GM19351 (cell line): ENCODE measurements at regions not wholly inside any gene's neighbourhood (a gene's known extent, or its start where the extent isn't known, plus 50 kb on each side); places are given as distances from the start of the nearest gene placed in this dataset.

Experiments
- ATAC-seq: cut with Tn5 transposase; IDR thresholded peaks from one replicate; pipeline ENCODE4 v1.9.1; 2021; ENCODE audit warnings: mild to moderate bottlenecking, moderate library complexity; ENCODE audit not compliant: unreplicated experiment

DNA sequence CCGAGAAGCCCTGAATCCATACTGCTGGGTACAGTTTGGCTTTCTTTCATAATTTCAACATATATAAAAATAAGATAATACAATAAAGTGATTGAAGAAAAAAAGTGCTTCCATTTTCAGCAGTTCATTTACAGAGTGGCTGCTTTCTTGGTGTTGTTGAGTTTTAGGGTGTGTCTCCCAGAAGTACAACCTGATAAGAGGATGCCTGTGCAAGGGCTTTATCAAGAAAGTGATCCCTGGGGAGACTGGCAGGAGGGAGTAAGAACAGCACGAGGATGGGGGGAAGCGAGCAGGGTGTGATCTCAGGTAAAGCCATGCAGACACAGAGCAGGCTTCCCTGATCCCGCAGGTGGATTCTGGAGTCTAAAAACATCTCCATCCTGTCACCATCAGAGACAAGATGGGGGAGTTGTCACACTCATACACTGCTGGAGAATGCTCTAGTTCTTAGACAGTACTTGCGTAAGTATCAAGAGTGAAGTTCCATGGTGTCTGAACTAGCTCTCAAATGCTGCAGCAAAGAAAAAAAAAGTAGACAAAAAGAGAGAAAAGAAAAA, 395.9 kb downstream of the CDH26 start:
- ATAC-seq: no peak

DNA sequence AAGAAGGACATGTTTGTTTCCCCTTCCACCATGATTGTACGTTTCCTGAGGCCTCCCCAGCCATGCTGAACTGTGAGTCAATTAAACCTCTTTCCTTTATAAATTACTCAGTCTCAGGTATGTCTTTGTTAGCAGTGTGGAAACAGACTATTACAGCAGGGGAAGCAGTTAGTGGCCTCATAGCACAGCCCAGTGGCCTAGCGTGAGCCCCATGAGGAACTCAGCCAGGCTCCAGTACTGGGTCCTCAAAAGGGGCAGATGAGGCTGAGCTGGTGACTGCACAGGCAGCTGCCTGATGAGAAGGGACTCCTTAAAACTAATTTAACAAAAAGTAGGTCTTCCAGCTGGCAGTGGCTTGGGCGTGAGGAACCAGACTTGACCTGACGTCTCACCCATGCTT, 399.9 kb downstream of the CDH26 start:
- ATAC-seq: no peak

DNA sequence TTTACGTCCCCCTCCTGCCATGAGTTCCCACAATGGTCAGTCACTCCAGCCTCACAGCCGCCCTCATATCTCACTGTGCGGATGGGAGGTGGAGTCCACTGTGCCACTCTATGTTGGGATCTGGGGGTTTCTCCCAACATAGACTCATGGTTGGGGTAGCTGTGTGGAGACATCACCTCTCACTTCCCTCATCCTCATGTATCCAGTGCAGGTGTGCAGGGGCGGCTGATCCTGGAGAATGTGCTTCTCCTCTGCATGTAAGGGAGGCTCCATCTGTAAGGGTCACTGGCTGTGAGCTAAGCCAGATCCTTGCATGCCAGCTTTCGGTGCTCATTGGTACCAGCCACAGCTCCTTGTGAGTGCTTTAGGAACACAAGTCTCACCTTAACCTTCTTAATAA, 400.8 kb downstream of the CDH26 start:
- no peak for ATAC-seq

DNA sequence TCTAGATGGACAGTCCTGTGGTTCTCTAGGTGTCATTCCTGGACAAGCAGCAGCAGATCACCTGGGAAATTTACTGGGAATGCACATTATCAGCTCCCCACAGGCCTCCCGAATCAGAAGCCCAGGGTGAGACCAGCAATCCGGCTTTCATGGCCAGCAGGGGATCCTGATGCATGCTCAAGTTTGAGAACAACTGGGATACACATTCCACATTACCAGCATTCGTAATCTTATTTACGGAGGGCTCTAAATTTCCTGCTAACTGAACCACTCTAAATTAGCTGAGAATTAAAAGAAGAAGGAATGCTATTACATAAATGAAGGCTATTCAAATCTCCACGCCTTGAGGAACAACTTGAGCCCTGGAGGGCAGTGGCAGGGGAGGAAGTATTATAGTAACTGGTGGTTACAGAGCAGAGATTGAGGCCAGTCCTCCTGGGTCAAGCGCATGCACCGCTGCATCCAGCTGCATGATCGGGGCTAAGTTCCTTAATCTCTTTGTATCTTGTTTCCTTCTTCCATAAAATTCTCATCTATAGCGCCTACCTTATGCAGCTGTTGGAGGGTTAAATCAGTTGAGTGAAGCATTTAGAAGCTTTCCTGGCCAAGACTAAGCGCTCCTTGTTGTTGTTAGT, 403.7 kb downstream of the CDH26 start:
- no peak for ATAC-seq

DNA sequence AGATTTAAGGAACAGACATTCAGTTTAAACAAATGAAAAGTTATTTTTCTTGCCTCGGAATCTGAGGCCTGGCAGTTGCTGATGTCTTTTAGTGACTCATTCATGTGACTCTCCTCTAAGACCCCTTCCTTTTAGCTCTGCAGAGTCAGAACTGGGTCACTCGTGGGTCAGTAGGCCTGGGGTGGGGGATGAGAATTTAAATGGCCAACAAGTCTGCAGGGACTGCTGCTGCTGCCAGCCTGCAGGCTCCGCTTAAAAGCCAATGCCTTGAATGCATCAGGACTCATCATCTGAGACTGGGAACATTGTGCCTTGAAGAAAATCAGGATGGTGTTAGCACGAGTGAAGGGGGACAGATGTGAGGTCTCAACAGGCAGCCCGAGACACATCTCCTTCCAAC, 404.3 kb downstream of the CDH26 start:
- no peak for ATAC-seq

DNA sequence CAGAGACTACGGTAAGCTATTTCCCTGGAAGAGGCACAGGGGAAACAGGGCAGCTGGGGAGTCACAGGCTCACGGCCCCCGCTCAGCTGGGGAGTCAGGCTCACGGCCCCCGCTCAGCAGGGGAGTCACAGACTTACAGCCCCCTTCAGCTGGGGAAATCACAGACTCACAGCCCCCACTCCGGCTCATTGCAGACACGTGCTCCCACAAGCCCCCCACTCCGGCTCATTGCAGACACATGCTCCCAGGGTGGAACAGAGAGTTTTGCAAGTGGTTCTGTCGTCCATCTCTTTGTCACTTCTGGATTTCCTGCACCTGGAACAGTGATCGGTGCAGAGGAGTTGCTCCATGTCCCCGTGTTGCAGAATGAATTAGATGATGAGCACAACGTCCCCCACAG, 405.5 kb downstream of the CDH26 start:
- ATAC-seq: no peak

DNA sequence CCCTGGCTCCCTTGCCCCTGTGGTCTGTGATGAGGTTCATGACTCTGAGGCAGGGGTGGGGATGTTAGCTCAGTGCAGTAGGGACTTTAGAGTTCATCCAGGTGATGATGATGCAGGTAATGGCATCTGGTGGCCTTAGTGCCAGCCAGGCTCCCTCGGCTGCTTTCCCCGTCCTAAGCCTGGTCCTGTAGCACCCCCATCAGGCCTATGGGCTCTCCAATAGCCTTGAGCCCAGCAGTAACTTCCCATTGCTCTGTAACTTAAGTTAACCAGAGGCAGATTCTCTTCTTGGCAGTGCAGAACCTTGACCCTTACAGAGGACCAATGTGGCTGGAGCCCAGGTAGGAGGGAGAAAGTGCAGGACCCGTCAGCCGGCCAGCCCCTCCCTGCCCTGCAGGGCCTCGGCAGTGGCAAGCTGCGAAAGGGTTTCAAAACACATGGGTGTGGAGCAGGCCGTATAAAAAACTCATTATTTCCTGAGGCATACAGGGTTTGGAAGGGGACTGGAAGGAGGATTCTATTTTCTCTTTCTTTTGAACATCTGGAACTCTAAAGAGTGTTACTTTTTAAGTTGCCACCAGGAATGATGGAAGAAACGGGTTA, 406.9 kb downstream of the CDH26 start:
- no peak for ATAC-seq

DNA sequence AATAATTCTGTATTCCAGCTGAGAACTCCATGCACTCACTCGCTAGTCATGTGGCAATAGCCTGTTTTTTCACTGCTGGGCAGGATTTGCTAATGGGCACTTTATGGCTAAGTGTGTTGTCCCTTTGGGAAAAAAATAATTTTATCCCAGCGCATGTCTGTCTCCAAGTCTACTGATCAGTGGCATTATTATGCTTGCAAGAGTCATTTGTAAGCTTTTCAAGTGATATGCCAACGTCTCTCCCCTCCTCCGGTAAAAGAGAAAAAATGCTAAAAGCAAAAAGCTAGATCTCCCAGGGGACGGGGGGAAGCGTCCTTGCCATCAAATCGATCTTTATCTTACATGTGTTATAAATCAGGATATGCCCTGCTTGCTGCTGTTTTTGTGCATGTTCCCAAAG, 407.7 kb downstream of the CDH26 start:
- ATAC-seq: no peak

DNA sequence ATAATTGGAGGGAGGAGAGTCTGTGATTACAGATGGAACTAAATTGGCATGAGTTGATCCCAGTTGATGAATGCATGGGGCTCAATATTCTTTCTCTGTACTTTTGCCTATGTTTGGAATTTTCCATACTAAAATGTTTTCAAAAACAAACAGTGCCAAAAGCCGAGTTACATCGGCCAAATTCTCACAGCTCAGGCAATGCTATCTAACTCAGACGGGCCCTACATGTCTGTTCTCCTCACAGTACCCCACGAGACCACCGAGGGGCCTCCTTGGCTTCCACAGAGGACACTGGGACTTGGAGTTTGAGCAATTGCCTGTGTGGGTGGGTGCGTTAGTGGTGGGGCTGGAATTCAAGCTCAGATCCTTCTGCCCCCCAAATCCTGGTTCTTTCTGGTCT, 413.2 kb downstream of the CDH26 start:
- ATAC-seq: no peak

DNA sequence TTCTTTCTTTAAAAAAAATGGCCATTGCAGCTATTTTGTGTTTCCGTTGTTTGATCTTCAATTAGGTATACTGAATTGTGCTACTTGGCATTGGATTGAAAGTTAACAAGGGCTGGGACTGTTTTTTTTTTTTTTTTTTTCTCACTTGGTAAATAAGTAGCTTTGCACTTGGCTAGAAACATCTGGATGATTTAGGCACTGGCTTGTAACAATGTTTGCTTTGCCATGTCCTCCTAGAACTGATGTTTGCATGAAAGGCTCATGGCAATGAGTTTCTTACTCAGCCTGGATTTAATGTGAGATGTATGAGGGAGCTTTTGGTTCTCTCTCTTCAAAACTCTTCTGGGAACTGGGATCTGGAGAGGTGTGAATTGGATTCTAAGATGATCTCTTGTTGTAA, 414.1 kb downstream of the CDH26 start:
- no peak for ATAC-seq

DNA sequence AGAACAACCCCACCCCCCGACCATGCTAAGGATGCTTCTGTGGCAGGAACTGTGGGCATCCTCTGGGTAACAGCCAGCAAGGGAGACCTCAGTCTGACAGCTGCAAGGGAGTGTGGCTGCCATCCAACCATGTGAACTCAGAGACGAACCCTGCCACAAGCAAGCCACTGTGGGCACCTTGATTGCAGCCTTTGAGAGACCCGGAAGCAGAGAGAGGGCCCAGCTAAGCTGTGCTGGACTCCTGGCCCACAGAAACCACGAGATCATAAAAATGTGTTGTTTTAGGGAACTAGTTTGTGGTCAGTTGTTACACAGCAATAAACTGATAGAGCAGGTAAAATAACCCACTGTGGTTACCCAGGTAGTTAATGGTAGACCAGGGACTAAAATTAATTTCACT, 414.6 kb downstream of the CDH26 start:
- no peak for ATAC-seq

DNA sequence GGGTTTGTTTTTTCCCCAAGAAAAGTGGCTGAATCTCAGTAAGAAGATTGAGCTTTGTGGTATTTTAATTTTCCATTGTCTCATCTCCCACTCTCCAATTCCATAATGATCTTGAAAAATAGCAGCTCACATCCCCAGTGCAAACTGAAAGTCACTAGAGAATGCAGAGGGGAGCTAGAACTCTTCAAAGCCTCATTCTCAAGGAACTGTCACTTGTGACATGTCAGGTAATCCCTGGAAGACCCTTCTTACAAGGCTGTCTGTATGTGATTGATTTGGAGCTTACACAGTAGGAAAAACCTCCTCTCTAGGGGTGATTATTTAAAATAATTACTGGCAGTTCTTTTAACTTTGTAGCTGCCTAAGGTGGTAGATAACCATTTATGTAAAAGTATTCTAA, 420.4 kb downstream of the CDH26 start:
- no peak for ATAC-seq

DNA sequence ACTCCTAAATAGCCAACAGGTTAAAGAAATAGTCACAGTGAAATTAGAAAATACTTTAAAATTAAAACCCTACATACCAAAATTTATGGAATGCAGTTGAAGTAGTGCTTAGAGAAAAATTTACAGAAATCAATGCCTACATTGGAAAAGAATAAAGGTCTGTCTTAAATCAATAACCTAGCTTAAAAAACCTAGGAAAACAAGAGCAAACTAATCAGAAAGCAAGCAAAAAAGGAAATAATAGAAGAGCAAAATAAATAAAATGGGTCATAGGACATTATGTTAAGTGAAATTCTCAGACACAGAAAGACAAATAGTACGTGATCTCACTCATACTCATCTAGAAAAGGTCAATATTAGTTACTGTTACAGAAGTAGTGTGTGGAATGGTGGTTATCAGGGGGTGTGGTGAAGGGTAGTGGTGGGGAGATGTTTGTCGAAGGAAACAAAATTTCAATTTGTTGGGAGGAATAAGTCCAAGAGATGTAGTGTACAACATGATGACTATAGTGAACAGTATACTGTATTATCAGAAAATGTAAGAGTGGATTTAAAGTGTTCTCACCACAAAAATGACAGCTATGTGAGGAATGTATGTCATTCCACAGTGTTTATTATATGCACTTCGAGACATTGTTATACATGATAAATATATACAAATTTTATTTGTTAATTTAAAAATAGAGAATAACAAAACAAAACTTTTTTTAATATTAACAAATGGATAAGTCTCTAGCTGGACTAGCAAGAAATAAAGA, 423.6 kb downstream of the CDH26 start:
- ATAC-seq: no peak

DNA sequence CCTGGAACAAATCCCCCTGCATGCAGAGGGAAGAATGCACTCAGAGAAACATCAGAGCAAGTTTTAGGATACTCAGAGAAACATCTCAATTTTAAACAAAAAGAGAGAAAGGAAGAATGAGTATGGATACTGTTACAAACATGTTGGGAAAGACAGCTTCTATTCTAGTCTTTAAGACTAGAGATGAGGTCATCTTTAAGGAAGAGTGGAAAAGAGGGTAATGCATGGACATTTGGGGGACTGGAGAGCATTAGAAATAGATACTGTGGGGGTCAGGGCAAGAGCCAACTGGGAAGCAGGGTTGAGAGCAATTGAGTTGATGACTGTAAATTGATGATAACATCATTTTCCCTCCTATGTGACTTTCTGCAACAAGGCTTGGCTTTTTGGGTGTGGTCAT, 431.2 kb downstream of the CDH26 start:
- no peak for ATAC-seq

DNA sequence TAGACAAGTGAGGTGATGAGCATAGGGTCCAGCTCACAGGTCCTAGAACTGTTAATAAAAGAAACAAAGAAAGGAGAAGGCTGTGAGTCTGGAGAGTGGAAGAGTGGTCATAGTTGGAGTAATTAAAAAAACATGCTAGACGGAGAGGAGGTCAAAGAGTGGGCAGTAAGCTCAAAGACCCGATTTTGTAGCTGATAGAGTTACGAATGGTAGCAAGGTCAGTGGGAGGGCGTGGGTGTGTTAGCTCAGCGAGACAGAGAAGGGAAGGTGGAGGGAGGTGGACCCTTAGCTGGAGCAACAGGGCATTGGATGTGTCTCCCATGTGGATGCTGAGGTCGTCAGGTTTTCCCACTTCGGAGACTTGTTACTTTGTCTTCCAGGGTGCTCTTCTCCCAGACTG, 431.7 kb downstream of the CDH26 start:
- no peak for ATAC-seq

DNA sequence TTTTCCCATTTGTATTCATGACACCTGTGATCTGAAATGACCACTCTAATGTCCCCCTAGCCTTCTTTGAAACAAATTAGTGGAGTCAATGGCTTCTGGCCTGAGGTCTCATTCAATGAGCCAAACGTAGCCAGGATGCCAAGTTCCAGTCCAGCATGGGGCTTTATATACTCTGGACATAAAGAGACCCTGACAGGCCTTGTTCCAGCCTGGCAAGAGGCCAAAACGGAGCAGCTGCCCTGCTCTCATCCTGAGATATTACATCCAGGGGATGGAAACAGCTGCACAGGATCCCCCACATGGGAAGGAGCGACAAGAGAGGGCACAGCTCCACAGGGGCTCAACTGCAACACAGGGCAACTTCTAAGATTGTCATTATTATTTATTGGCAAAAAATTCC, 437.8 kb downstream of the CDH26 start:
- no peak for ATAC-seq

DNA sequence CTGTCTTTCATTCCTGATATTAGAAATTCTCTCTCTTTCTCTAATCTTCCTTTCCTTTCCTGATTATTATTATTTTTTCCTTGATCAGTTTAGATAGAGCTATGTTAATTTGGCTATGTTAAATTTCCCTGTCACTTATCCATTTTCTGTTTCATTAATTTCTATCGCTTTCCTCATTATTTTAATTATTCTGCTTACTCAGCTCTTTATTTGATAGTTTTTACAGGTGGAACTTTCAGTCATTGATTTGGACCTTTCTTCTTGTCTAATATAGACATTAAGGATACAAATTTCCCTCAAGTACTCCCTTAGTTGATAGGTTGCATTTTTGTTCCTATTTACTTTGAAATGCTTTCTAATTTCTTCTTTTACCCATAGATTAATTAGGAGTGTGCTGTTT, 442.3 kb downstream of the CDH26 start:
- ATAC-seq: no peak

DNA sequence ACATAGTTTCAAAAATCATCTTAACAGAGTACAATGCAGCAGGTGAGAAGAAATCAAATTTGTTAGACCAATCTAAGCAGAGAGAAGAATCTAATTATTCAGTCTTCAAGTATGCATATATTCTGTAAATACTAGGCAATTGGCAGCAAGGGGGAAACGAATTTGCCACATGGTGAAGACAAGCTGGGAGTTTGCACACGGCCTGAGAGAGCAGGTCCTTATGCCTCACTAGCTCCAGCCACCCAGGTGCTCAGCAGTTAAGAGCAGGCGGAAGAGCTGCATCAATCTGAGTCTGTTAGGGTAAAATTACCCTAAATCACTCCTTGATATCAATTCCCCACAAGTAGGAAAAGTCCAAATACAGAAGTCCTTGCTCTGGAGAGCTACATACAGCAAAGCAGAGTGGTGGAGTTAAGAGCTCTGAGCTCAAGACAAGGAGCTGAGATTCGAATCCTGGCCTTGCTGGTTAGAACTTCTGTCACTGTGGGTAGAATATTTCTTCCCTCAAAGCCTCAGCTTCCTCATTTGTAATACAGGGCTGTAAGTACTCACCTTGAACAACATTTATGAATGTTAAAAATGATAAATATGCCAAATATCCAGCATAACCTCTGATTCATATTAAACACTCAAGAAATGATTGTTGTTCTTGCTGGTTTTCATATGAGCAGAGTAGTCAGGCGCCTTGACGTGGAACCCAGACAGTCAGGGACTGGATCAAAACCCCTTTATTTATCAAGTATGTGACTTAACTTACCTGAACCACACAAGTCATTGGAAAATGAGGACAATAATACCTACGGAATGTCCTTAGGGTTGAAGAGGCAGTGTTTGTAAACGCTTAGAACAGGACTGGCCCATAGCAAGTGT, 444.2 kb downstream of the CDH26 start:
- ATAC-seq: peak; percentile 52

DNA sequence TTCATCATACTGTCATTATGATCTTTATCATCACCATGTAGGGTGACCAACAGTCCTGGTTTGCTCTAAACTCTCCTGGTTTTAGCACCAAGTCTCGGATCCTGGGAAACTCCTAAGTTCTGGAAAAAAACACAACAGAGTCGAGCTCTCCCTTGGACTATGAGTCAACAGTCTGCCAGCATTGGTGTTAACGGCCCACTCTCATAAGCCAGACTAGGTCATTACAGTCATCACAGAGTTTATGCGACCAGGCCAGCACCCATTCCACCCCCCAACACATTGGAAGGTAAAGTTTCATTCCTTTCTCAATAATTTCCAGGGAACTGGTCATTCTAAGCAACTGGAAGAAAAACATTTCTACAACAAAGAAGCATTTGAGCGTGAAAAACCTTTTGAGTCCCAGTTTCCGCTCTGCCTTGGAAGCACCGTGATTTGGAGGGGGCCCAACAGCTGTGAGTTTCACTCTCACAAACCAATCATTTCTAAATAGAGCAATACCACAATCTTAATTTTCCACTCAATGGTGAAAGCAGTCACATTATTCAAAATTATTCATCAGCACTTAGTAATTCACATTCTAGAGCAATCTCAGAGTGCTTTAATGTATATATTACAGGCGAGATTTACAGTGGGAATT, 445.0 kb downstream of the CDH26 start:
- peak; percentile 83 for ATAC-seq

DNA sequence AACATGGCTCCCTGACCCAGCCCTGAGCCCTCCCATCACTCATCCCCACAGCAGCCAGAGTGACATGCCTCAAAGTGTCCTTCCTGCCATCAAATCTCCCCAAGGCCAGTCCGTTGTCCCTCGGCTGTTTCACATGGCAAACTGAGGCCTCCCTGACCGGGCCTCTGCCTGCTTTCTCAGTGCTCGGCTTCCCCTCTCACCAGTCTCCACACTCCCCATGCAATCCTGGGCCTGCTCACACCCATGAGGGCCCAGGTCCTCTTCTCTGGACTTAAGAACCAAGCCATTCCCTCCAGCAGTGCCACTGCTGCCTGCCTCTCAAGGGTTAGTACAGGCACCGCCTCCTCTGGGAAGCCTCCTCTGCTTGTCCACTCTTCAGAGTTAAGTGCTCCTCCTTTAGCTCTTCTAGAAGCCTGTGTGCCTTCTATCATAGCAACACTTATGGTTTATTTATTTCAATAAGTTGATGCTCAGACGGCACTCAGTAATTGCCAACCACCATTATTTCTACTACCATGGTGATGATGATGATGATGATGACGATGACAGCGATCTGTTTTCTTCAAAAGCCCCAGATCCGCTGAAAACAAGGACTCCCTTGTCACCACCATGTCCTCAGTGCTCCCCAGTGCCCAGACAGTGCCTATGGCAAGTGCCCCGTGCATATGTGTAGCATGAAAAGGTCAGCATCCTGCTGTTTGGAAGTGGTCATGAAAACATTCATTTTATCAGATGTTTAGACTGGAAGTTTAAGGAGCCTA, 449.0 kb downstream of the CDH26 start:
- ATAC-seq: no peak
